ENCODE measurements at regions not wholly inside any gene's neighbourhood (a gene's known extent, or its start where the extent isn't known, plus 50 kb on each side); places are given as distances from the start of the nearest gene placed in this dataset.
A peak's percentile ranks its signal among the peaks of the same experiment; 100 is the strongest.

DNA sequence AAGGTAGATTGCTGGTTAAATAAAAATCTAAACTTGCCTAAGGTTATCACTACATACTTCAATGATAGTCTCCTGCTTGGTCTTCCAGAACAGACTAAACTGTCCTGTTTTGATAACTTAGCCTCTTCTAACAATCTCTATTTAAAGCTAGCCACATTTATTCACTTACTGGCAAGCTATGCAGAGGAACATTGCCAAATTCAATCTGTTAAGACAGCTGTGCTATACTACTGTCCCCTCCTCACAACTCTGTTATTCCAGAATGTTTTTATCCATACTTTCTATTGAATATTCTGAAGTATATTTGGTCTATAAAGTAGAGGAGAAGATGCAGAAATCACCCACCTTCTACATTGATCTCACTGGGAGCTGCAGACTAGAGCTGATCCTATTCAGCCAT is 594.0 kb upstream of the CCDC54 start:
- DNase-seq = no peak

DNA sequence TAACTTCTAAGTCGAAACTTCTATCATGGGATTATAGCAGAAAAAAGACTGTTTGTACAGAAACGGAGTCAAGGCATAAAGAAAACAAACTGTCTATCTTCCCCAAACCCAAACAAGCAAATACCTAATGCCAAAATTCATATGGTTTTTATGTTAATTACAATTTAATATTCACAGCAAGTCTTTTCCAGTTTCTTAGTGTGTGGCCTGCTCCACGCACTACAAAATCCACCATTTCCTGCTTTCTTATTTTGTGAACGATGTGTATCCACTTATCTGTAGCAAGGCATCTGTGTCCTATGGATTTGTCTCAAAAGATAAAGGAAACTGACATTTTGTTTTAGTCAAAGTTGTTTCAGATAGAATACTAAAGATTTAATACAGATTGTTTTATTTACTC is 588.0 kb upstream of the CCDC54 start:
- DNase-seq = no peak

DNA sequence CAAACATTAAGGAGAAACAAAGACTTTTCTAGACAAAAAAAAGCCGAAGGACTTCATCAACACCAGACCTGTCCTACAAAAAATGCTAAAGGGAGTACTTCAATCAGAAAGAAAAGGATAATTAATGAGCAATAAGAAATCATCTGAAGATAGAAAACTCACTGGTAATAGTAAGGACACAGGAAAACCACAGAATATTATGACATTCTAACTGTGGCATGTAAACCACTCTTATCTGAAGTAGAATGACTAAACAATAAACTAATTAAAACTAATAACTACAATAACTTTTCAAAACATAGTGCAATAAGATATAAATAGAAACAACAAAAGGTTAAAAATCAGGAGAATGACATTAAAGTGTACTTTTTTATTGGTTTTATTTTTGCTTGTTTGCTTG is 584.5 kb upstream of the CCDC54 start:
- DNase-seq = peak; percentile 52

DNA sequence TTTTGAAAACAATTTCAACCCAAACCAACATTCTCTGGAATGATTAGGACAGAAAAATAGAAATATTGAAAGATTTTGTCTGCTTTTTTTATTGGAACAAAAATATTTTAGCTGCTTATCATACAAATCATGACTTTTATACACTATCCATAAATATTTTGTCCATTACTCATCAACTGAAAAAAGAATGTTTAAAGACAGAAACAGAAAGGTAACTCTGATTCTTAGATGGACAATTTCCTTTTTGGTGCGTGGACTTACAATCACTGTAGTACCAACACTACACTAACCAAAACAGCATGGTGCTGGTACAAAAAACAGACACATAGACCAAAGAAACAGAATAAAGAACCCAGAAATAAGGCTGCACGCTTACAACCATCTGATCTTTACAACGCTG is 582.8 kb upstream of the CCDC54 start:
- peak; percentile 52 for DNase-seq

DNA sequence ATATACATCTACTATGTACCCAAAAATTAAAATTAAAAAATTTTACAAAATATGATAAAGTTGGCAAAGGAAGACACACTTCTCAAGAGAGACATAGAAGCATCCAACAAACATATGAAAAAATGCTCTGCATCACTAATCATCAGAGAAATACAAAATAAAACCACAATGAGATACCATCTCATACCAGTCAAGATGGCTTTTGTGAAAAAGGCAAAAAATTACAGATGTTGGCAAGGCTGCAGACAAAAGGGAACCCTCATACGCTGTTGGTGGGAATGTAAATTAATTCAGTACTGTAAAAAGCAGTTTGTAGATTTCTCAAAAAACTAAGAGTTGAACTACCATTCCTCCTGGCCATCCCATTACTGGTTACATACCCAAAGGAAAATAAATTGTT is 581.7 kb upstream of the CCDC54 start:
- DNase-seq = no peak

DNA sequence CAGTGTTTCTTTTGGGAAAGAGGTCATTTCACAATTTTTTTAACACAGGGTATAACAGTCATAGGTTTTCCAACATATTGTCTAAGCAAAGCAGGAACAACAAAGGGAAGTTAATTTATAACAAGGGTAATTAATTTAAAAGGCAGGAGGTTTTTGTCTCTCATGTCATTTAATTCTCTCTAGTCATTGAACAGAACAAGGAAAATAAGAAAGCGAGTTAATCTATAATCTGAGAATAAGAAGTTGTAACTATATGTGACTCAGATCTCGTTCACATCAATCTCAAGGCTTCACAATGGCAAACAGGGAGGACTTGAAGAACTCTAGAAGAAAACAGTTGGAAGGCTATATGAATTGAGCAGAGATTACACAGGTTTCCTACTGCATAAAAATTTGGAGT is 579.8 kb upstream of the CCDC54 start:
- no peak for DNase-seq

DNA sequence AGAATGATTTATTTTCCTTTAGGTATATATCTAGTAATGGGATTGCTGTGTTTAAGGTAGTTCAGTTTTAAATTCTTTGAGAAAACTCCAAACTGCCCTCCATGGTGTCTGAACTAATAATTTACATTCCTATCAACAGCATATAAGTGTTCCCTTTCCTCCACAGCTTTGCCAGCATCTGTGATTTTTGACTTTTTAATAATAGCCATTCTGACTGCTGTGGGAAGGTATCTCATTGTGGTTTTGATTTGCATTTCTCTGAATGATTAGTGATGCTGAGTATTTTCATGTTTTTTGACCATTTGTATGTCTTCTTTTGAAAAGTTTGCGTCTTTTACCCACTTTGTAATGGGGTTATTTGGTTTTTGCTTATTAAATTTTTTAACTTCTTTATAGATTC is 571.6 kb upstream of the CCDC54 start:
- peak; percentile 29 for DNase-seq

GRCh38 chr3:106806964-106807363 is 570.3 kb upstream of the CCDC54 start:
- no peak for DNase-seq

DNA sequence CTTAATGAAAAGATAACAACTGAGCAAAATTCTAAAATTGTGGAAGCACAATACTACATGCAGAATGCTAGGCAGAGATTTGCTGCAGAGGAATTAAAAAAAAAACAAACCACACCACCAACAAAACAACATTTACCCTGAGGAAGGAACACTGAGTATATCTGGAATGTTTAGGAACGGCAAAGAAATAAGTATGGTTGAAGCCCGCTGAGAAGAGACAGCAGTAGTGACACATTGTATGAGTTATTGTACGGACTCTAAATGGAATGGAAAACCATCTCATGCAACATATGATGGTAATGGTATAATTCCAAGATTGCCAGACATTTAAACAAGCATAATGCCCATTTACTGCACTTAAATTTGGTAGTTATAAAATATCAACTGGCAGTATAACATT is 568.2 kb upstream of the CCDC54 start:
- DNase-seq = peak; percentile 56

- DNase-seq = no peak
These were observed 567.5 kb upstream of the CCDC54 start for GRCh38 chr3:106809623-106810299.

DNA sequence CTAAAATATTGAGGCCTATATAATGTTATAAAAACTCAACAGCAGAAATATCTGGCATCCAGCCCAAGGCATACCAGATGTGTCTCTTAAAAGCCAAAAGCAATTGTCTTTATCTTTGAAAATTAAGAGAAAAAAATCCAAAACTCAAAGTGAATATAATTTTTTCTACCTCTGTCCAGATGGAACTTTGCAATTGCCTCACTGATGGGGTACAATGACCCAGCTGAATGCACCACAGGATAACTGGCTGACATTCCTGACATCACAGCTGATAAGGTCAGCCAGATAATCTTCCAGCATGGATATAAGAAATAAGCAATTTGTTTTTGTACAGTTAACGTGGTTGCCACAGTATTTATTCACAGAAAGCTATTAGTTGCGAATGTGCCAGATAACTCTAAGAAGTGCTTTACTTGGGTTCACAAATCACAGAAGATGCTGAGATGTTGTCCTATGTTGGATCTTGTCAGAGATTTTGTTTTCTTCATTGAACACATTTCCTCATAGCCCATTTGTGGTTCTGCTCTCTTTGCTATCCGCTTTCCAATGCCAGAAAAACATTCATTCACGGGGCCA is 566.9 kb upstream of the CCDC54 start:
- no peak for DNase-seq

- peak; percentile 83 for DNase-seq
These were observed 565.9 kb upstream of the CCDC54 start for GRCh38 chr3:106811376-106811775.

- DNase-seq = no peak
These were observed 563.5 kb upstream of the CCDC54 start for GRCh38 chr3:106813742-106814141.

DNA sequence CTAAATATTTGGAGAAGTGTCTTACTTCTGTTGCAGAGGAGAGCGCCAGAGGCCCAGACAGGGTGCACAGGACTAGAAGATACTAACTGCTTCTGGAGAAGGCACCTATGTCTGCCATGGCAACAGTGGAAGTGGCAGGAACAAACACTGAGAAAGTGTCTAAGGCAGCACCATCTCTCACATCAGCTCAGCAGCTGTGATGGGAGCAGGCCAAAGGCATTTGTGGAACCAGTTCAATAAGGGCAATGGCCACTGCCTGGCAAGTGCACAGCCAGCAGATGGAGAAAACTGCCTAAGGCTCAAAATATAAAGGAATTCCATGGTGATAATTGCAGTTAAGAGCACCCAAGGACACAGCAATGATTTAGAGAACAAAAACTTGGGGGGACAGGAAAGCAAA is 563.0 kb upstream of the CCDC54 start:
- DNase-seq = no peak

- no peak for DNase-seq
These were observed 560.4 kb upstream of the CCDC54 start for GRCh38 chr3:106816838-106817237.

DNA sequence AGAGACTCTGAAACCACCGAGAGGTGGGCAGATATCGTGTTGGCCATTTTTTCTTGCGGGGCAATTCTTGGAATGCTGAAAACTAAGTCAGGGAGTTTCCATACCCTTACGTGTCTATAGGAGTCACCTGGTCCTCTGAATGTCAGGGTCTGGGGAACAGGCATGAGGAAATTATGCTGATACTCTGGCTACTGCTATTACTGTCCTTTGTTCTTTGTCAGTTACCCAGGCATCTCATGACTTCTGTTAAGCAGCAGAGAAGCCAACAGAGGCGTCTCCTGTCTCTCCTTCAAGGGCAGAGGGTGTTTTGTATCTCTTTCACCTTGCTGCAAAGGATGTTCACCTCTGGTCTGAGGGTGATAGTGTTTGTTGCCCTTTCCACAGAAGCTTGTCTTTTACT is 559.5 kb upstream of the CCDC54 start:
- no peak for DNase-seq

DNA sequence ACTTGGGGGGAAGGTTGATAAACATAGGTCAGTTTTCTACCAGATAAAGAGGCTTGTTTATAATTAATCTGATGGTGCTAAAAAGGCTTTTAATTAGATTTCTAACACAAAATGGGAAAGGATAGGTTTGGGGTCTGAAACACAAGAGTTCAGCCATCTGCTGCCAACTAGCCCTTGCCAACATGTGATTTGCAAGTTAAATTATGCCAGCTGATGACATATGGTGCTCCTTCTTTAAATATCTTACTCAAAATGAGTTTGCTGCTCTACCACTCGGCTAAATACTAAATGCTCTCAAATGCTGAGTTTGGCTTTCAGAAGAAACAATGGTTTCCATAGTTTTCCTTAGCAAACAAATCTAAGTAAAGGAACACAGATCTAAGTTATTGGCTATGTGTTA is 557.8 kb upstream of the CCDC54 start:
- DNase-seq = no peak

DNA sequence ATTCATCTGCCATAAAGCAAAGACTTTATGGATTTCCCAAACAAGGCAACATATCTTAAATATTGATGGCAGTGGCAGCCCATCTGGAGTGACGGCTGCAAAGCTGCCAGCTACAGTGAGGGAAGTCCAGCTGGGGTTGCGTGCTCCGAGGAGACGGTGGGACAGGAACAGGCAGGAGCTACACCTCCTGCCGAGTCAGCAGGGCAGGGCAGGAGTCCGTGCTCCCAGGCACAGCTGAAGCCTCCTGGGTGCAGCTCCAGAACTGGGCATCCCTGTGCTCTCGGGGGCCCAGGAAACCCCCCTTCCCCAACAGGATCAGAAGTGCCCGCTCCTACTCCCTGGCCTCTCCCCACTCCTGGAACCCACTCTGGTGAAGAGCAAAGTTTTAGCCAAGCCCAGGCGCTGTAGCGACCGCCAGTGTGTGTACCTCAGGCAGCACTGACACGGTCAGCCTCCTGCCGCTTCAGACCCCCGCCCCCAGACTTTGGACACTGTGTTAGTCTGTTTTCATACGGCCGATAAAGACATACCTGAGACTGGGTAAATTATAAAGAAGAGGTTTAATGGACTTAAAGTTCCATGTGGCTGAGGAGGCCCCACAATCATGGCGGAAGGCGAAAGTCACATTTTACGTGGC is 556.4 kb upstream of the CCDC54 start:
- DNase-seq = no peak

GRCh38 chr3:106821801-106822200 is 555.4 kb upstream of the CCDC54 start:
- DNase-seq = no peak

DNA sequence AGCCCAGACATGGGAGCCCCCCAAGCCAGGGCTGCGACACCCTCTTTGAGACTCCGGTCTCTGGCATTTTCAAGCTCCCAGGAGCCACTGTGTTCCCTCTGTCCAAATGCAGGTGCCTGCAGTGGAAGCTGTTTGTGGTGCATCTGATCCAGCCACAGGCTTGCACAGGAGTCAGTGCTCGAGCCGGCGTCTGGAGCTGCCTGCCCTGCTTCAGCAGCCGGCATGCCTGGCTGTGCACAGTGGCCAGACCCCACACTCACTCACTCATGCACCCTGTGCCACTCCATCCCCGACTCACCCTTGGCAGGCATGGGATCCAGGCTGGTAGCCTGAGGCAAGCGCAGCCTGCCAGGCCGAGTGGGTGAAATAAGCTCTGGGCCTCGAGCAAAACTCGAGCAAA is 555.0 kb upstream of the CCDC54 start:
- no peak for DNase-seq

- DNase-seq = no peak
These were observed 553.5 kb upstream of the CCDC54 start for GRCh38 chr3:106823701-106824100.

DNA sequence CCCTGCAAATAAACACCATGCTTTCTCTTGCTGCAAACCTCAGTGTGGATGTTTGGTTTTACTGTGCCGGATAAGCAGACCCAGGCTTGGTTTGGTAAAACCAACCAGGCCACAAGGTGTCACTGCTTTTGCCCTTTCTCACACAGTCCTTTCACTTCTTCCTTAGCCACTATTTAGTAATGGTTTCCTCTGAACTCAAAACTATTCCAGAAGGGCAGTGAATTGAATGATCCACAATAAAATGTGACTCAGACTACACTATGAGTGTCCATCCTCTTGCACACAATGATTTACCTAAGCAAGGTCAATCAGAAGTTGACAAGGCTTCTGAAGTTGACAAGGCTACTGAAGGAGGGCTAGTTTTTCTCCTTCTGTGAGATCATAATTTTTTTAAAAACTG is 552.4 kb upstream of the CCDC54 start:
- DNase-seq = peak; percentile 63

DNA sequence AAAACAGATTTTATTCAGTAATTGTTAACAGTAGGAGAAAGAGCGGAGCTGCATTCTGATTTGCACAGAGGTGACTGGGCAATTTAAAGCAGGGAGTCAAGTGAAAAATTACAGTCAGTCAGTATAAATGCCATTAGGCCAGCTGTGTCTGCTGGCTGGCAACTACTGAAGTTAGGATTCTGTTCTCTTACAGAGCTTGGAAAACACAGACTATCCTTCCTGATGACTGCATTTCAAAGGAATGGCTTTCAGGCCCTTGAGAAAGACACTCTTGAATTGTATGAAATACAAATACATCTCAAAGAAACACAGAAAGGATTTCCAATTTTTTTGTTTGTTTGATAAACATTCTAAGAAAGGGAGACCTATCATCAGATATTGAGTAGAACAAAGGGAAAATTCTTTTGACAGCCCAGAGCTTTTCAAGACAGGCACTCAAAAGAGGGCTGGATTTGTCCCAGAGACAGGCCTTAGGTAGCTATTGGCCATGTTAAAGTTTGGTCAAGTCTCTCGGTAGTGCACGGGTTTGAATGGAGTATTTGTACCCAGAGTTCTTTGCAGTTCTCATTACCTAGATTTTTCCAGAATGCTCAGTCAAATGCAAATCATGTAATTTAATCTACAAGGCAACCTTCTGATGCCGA is 551.2 kb upstream of the CCDC54 start:
- peak; percentile 94 for DNase-seq

- DNase-seq = peak; percentile 49
These were observed 550.4 kb upstream of the CCDC54 start for GRCh38 chr3:106826791-106827311.
